AG10803 (cell line): ENCODE measurements at regions not wholly inside any gene's neighbourhood (a gene's known extent, or its start where the extent isn't known, plus 50 kb on each side); places are given as distances from the start of the nearest gene placed in this dataset.

Experiments
- DNase-seq: peaks from one replicate; pipeline ENCODE4 v3.0.0; 2010; ENCODE audit warnings: low read depth
- H3K4me3 ChIP-seq: 2 replicates; pipeline ENCODE4 v1.5.1; 2011; ENCODE audit warnings: mild to moderate bottlenecking, low read length, control low read depth
- CTCF ChIP-seq: conservative IDR thresholded peaks from 2 replicates; pipeline ENCODE4 v1.5.1; 2011; ENCODE audit warnings: mild to moderate bottlenecking, low read length, control low read depth, inconsistent platforms

DNA sequence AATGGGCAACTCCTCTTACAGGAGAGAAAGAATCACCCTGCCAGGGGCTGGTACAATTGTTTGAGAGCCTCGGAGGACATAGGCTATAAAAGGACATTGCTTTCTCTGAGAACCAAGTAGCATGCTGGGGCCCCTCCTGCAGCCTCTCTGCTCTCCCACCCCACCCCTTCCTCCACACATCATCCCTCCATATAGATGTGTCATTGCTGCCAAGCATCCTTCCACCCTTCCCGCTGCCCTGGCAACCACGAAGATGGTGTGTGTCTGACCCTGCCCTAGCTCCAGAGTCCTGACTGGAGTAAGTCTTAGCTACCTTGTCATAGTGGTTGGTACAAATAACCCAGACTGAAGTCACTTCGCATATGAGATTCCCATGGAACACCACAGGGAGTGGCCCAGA, 129.7 kb downstream of the SNX5 start:
- no peak for DNase-seq
- TF ChIP-seq CTCF, result no peak
- H3K4me3 ChIP-seq, result no peak overlapping the region

GRCh38 chr20:17837179-17837578, 131.4 kb downstream of the SNX5 start:
- DNase-seq, result no peak
- no peak overlapping the region for H3K4me3 ChIP-seq
- no peak for TF ChIP-seq CTCF

- peak; percentile 97 for DNase-seq
- TF ChIP-seq CTCF, result no peak
- H3K4me3 ChIP-seq, result peak overlapping the region; percentile 42
These were observed 132.2 kb downstream of the SNX5 start for GRCh38 chr20:17836303-17836861.

- peak; percentile 44 for DNase-seq
- no peak for TF ChIP-seq CTCF
- peak overlapping the region; percentile 42 for H3K4me3 ChIP-seq
These were observed 132.7 kb downstream of the SNX5 start for GRCh38 chr20:17835934-17836300.

DNA sequence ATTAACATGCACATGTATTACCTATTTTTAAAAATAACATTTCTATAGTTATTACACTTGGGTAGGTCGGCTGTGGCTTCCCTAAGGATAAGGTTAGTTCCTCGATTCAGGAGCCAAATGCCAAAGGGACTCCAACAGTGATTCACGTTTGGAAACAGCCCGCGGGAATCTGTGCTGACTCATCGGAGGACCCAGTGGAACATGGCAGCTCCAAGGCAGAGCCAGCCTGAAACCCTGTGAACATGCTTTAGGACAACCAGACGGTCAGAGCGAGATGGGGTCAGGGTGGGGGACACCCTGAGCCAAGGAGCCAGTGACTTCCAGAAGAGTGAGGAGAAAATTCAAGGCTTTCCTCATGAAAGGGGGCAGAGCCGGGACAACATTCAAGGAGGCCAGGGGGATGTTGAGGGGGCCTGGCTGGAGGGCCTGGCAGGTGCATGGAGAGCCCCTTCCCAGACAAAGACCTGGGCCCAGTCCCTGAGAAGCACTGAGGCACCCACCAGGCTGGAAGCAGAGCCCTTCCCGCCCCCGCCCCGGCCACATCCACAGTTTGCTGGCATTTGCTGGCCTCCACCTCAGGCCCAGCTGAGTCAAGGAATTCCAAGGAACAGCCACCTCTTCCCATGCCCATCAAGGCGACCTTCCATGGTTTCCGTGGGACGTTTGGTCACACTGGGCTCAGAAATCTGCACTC, 133.2 kb downstream of the SNX5 start:
- TF ChIP-seq CTCF, result no peak
- no peak overlapping the region for H3K4me3 ChIP-seq
- peak; percentile 84 for DNase-seq

- TF ChIP-seq CTCF, result no peak
- H3K4me3 ChIP-seq, result no peak overlapping the region
- DNase-seq, result no peak
These were observed 133.8 kb downstream of the SNX5 start for GRCh38 chr20:17834804-17835203.

- TF ChIP-seq CTCF, result no peak
- no peak overlapping the region for H3K4me3 ChIP-seq
These were observed 133.4 kb downstream of the BANF2 start for GRCh38 chr20:17833036-17833674.

More at GRCh38 chr20:17833036-17833674, 133.4 kb downstream of the BANF2 start:
- peak; percentile 29 for DNase-seq
